ENCODE measurements at regions not wholly inside any gene's neighbourhood (a gene's known extent, or its start where the extent isn't known, plus 50 kb on each side); places are given as distances from the start of the nearest gene placed in this dataset.
"Not testable (repeated sequence)": the region's sequence is repeated elsewhere in the genome, so short reads cannot be mapped to it uniquely, and the experiment has no call there.

DNA sequence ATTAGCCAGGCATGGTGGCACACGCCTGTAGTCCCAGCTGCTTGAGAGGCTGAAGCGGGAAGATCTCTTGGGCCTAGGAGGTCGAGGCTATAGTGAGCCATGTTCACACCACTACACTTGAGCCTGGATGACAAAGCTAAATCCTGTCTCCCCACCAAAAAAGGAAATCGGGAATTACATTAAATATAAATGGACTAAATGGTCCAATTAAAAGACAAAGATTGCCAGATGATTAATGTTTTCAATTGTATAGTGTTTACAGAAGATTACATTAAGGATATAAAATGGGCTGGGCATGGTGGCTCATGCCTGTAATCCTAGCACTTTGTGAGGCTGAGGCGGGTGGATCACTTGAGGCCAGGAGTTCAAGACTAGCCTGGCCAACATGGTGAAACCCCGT is 179.1 kb downstream of the TOMM20 start:
- not testable (repeated sequence) for TF ChIP-seq TARDBP (IDR thresholded peaks at IDR 0.05); BDP1 (IDR thresholded peaks at IDR 0.05; ENCODE audit: insufficient read depth, insufficient read length); MXI1 (IDR thresholded peaks at IDR 0.05; ENCODE audit: low read depth, low read length); ZSCAN29 (IDR thresholded peaks at IDR 0.05); ZC3H8 (IDR thresholded peaks at IDR 0.05)
- TF ChIP-seq, protein P1, sequence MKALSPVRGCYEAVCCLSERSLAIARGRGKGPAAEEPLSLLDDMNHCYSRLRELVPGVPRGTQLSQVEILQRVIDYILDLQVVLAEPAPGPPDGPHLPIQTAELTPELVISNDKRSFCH (CRISPR knock-in tag; IDR thresholded peaks at IDR 0.05) = not testable (repeated sequence)
- TF ChIP-seq, protein P1 (tag; IDR thresholded peaks at IDR 0.05) = not testable (repeated sequence)
- TF ChIP-seq, protein P2, sequence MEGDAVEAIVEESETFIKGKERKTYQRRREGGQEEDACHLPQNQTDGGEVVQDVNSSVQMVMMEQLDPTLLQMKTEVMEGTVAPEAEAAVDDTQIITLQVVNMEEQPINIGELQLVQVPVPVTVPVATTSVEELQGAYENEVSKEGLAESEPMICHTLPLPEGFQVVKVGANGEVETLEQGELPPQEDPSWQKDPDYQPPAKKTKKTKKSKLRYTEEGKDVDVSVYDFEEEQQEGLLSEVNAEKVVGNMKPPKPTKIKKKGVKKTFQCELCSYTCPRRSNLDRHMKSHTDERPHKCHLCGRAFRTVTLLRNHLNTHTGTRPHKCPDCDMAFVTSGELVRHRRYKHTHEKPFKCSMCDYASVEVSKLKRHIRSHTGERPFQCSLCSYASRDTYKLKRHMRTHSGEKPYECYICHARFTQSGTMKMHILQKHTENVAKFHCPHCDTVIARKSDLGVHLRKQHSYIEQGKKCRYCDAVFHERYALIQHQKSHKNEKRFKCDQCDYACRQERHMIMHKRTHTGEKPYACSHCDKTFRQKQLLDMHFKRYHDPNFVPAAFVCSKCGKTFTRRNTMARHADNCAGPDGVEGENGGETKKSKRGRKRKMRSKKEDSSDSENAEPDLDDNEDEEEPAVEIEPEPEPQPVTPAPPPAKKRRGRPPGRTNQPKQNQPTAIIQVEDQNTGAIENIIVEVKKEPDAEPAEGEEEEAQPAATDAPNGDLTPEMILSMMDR (IDR thresholded peaks at IDR 0.05 in 2 of 3, conservative IDR thresholded peaks at IDR 0.05 in 1 of 3; ENCODE audit: insufficient read depth in 2 of 3, low read depth in 1 of 3, low read length in 3 of 3) = not testable (repeated sequence)

All from K562 (cell line).